GM12864 (cell line): ENCODE measurements at regions not wholly inside any gene's neighbourhood (a gene's known extent, or its start where the extent isn't known, plus 50 kb on each side); places are given as distances from the start of the nearest gene placed in this dataset.

ENCODE experiments used
- DNase-seq: peaks from one replicate; pipeline ENCODE4 v3.0.0-alpha.2; 2011; ENCODE audit warnings: low read depth
- H3K4me3 ChIP-seq: 2 replicates; pipeline ENCODE4 v1.5.1; 2011; ENCODE audit warnings: mild to moderate bottlenecking, low read depth, low read length, control low read depth
- TF ChIP-seq, protein P1 (sequence below): IDR thresholded peaks from 2 replicates; pipeline ENCODE4 v1.5.1; 2011; ENCODE audit warnings: low read depth, mild to moderate bottlenecking, moderate library complexity, low read length, control low read depth, inconsistent platforms; ENCODE audit errors: missing control alignments

DNA sequence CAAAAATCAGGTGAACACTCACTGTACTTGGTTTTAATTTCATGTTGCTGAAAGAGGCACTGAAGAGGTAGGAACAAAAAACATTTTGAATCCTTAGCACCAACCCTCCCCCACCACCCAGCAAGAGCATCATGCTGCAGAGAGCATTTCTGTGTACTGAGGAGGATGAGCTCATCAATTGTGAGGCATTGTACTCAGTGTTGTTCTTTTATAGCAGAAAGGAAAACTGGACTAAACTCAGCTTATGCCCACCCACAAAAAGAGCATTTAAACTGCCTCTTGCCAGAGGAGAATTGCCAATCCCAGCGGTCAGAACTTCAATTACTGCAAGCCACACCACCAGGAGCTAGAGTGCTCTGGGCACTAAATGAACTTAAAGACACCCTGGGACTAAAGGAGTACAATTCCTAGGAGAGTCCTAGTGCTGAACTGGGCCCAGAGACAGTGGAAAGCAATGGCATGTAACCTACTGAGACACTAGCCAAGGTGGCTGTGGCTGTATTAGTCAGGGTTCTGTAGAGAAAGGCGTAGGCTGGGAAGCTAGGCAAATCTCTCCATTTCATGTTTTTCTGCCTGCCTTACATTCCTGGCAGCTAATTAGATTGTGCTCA, 280.7 kb upstream of the KLHL4 start:
- H3K4me3 ChIP-seq, result no peak overlapping the region
- TF ChIP-seq, protein P1, sequence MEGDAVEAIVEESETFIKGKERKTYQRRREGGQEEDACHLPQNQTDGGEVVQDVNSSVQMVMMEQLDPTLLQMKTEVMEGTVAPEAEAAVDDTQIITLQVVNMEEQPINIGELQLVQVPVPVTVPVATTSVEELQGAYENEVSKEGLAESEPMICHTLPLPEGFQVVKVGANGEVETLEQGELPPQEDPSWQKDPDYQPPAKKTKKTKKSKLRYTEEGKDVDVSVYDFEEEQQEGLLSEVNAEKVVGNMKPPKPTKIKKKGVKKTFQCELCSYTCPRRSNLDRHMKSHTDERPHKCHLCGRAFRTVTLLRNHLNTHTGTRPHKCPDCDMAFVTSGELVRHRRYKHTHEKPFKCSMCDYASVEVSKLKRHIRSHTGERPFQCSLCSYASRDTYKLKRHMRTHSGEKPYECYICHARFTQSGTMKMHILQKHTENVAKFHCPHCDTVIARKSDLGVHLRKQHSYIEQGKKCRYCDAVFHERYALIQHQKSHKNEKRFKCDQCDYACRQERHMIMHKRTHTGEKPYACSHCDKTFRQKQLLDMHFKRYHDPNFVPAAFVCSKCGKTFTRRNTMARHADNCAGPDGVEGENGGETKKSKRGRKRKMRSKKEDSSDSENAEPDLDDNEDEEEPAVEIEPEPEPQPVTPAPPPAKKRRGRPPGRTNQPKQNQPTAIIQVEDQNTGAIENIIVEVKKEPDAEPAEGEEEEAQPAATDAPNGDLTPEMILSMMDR, result no peak
- no peak for DNase-seq

DNA sequence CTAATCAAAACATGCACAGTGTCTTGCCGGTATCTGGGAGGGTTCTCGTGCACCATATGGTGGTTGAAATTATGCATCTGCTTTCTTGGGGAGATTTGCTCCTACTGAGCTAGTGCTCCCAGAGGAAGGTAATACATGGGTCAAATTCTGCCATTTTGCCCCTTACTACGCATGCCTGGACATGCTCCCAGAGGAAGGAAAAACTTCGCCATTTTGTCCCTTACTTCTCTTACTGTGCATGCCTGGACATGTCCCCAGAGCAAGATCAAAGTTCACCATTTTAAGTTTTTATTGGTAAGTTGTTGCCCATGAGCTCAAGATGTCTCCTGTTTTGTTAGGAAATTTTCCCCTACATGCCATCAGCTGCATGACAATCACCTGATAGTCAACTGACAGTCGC, 252.1 kb upstream of the KLHL4 start:
- TF ChIP-seq, protein P1, result no peak
- no peak overlapping the region for H3K4me3 ChIP-seq
- no peak for DNase-seq

DNA sequence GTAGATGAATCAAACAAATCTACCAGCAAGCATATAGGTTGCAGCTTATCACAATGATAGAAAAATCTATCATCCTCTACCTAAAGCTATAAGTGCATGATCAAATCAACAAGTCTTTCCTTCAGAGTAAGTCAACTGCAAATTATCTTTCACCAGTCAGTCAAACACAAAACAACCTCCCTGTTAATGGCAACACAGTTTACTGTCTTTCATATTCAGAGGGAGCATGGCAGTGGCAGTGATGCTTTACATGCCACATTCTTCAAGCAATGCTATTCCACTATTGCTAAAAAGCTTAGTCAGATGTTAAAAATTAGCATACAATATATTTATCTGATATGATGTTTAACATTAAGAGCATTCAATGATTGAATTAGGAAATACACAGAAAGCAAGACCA, 245.1 kb upstream of the KLHL4 start:
- TF ChIP-seq, protein P1, result no peak
- DNase-seq, result no peak
- H3K4me3 ChIP-seq, result no peak overlapping the region

DNA sequence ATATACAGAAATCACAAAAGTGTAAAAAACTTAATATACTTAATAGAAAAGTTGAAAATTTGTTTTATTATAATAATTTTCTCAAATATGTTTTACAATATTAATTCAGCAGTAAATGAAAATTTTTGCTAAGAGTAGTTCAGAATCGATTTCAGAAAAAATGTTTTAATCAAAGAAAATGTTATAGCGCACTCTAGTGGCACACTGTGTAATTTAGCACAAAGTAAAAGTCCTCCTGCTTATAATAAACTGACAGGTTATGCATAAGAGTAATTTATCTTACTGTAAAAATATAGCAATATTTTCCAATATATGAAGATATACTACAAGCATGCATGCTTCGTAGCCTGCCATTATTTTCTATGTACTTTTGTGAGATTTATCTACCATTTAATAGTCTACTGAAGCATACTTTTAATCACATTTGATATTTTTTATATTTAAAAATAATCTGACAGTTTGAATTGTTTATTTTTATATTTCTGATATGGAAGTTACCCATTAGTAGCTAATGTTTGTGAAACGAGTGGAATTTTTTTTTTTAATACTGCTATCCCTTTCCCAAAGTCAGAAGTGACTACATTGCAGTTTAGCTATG, 217.9 kb upstream of the KLHL4 start:
- no peak overlapping the region for H3K4me3 ChIP-seq

DNA sequence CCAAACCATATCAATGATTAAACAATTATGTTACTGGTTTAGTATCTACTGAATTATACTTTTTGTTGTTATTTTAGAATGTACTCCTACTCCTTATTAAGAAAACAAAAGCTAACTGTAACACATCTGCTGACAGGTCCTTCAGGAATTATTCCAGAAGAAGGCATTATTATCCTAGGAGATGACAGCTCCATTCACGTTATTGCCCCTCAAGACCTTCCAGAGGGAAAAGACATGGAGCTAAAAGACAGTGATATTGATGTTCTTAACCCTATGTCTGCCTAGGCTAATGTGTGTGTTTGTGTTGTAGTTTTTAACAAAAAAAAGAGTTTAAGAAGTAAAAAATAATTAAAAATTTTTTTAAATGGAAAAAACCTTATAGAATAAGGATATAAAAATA, 206.8 kb upstream of the KLHL4 start:
- DNase-seq, result no peak
- TF ChIP-seq, protein P1, result no peak
- no peak overlapping the region for H3K4me3 ChIP-seq

More for the DNA sequence above, 217.9 kb upstream of the KLHL4 start:
- DNase-seq, result no peak
- TF ChIP-seq, protein P1, result peak; percentile 13

DNA sequence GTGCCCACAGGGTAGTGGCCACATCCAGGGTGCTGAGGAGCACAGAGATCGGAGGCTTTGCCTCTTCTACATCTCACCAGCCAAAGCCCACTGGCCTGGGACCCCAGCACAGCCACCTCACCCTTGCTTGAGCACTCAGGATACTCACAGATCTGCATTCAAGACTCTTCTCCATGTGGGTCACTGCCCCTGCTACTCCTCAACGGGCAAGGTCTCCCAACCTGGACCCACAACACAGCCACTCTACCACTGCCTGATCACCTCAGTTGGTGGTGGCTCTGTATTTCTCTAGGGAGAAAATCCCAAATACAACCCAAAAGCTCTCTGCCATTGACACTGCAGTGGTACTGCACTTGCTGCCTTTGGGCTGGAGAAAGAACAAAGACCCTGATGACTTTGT, 190.3 kb upstream of the KLHL4 start:
- H3K4me3 ChIP-seq, result no peak overlapping the region
- no peak for DNase-seq
- TF ChIP-seq, protein P1, result no peak

DNA sequence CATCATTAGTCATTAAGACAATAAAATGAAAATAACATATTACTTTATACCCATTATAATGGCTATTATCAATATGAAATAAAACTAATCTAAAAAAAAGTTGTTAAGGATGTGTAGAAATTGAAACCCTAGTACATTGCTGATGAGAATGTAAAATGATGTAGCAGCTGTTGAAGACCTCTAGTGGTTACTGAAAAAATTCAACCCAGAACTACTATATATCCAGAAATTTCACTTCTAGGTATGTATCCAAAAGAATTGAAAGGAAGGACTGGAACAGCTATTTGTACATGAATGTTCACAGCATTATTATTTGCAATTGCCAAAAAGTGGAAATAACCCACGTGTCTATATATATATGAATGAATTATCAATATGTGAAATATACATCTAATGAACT, 180.3 kb upstream of the KLHL4 start:
- TF ChIP-seq, protein P1, result no peak
- no peak overlapping the region for H3K4me3 ChIP-seq
- no peak for DNase-seq
